ENCODE measurements at regions not wholly inside any gene's neighbourhood (a gene's known extent, or its start where the extent isn't known, plus 50 kb on each side); places are given as distances from the start of the nearest gene placed in this dataset.

DNA sequence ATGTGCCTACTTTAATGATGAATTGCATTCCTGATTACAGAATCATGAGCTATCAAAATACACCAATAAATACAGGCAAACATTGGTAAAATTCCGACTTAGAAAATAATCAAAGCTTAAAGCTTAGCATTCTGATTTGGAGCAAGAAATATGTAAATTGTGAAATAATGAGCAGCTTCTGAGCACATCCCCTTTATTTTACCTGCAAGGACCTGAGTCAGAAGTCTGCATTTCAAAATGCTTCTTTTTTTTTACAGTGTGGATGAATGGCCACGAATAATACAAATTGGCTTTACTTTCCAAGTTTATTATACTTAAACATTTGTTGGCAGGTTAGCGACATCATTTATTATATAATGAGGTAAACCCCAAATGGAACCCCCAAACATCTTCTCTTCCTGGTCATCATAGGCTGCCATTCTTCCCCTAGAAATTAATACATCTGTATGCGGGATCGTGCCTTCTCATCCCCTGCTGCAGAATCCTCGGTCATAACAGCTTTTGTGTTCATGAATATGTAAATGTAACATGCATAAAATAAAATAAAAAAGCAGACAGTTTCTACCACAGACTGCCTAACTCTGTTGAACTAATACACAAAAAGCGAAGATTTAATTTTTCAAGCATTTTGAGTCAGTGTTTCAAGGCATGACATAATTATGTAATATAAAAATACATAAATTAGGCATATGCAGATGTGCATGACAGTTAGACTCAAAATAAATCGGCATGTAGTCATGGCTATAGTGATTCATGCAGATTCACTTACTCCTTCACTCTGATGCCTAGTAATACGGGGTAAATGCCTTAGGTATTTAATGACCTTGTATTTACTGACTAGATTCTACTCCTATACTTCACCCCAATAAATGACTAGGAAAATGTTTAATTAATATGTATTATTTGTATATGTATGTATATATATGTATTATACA, 339.7 kb downstream of the USP25 start:
- Mint-ChIP-seq H3K36me3 (no peaks in the 10 kb centered on the region), H3K4me1 (ENCODE audit: low read depth) (no peaks in the 10 kb centered on the region), H3K4me3 (no peak overlapping the region), H3K27ac (no peak overlapping the region), H3K9me3 (no peaks in the 10 kb centered on the region), H3K27me3 (peaks cover 2% of the 10 kb centered on the region)
- no peak for DNase-seq
- ChIA-PET POLR2A (no interaction called here), CTCF (no interaction called here)
- intact Hi-C loops (cut with micrococcal nuclease) = no loop called here

DNA sequence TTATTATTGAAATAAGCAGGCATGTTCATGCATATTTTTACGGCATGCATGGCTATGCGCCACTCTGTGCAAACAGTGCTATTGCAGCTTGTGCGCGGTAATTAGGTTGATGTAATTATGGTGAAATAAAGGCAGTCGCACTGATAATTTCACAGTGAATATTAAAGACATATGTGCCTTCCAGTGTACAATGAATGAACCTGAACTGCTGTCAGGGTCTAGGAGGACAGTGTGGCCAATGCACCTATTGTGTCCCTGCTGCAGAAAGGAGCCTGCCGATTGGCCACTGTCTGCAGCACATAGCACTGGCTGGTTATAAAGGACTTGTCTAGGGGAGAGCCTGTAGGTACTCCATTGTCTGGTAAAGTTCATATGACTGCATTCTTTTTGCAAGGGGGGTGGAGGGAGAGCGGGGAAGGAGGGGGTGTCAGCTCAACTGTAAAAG, 340.4 kb downstream of the USP25 start:
- no peak overlapping the region for H3K27ac Mint-ChIP-seq
- intact Hi-C loops (cut with micrococcal nuclease) = no loop called here
- peaks cover 2% of the 10 kb centered on the region for H3K27me3 Mint-ChIP-seq
- POLR2A ChIA-PET = no interaction called here
- H3K9me3 Mint-ChIP-seq = no peaks in the 10 kb centered on the region
- no peaks in the 10 kb centered on the region for H3K36me3 Mint-ChIP-seq
- no peaks in the 10 kb centered on the region for H3K4me1 Mint-ChIP-seq (ENCODE audit: low read depth)
- CTCF ChIA-PET = interaction anchor here (0.6 kb wide), 1 partner anchor 345 kb away, joined by 3 read pairs; no protein-coding TSS in a partner anchor
- no peak overlapping the region for H3K4me3 Mint-ChIP-seq
- DNase-seq = no peak

DNA sequence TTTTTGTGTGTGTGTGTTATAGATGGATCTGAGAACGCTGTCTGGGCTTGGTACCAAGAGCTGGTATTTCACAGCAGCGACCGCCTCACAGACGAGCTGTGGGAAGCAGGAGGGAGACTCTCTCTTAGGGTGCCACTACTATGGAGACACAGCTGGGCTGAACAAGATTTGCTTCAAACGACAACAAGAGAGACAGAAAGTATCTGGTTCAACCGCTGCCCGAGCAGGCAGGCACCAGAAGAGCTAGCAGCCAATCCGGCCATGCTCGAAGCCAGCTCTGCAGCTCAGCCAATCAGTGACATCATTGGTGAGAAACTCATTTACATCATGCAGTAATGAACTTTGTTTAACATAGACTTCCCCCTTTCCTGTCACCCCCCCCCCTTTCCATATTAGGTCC, 341.3 kb downstream of the USP25 start:
- Mint-ChIP-seq H3K36me3 (no peaks in the 10 kb centered on the region), H3K27ac (no peak overlapping the region), H3K9me3 (no peaks in the 10 kb centered on the region), H3K27me3 (peaks cover 2% of the 10 kb centered on the region), H3K4me3 (no peak overlapping the region), H3K4me1 (ENCODE audit: low read depth) (no peaks in the 10 kb centered on the region)
- ChIA-PET POLR2A (no interaction called here), CTCF (interaction anchor here (0.6 kb wide), 1 partner anchor 344 kb away, joined by 3 read pairs; no protein-coding TSS in a partner anchor)
- intact Hi-C loops (cut with micrococcal nuclease) = no loop called here
- DNase-seq = no peak

DNA sequence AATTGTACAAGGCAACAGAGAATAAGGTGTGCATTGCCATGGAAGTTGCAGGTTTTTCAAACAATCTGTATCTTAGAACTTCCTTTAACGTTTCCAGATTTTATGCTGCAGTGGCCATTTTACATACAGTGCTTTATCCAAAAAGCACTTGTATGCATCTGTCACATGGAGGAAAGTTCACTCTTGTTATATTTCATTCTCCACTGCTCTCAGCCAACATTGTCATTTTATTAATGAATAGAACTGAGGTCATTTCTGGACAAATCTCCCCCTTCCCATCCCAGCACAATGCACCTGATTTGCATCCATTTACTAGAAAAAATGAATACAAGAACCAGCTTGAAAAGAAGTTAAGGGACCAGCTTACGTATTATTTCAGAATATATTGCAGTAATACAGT, 342.0 kb downstream of the USP25 start:
- POLR2A ChIA-PET = no interaction called here
- DNase-seq = no peak
- Mint-ChIP-seq H3K36me3 (no peaks in the 10 kb centered on the region), H3K27me3 (peaks cover 2% of the 10 kb centered on the region), H3K4me3 (no peak overlapping the region), H3K9me3 (no peaks in the 10 kb centered on the region), H3K4me1 (ENCODE audit: low read depth) (no peaks in the 10 kb centered on the region), H3K27ac (no peak overlapping the region)
- CTCF ChIA-PET = no interaction called here
- intact Hi-C loops (cut with micrococcal nuclease) = no loop called here

DNA sequence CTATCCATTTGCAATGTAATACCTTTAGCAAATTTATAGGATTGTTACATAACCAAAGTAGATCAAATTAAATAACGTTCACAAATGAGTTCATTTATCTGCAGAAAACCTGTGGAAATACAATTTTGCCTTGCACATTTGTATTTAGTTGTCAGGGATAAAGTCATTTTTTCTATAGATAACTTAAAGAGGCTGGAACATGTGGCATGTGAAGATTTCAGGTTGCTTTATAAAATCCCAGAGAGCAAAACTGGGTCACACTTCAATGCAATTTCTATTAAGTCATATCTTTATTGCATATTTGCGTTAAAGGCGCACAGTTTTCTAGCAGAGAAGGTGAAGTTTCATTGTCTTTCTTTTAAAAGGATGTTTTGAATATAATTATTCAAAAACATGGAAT, 342.4 kb downstream of the USP25 start:
- CTCF ChIA-PET = no interaction called here
- POLR2A ChIA-PET = no interaction called here
- intact Hi-C loops (cut with micrococcal nuclease) = no loop called here
- Mint-ChIP-seq H3K9me3 (no peaks in the 10 kb centered on the region), H3K4me3 (no peak overlapping the region), H3K4me1 (ENCODE audit: low read depth) (no peaks in the 10 kb centered on the region), H3K27ac (no peak overlapping the region), H3K36me3 (no peaks in the 10 kb centered on the region), H3K27me3 (peaks cover 2% of the 10 kb centered on the region)
- no peak for DNase-seq

DNA sequence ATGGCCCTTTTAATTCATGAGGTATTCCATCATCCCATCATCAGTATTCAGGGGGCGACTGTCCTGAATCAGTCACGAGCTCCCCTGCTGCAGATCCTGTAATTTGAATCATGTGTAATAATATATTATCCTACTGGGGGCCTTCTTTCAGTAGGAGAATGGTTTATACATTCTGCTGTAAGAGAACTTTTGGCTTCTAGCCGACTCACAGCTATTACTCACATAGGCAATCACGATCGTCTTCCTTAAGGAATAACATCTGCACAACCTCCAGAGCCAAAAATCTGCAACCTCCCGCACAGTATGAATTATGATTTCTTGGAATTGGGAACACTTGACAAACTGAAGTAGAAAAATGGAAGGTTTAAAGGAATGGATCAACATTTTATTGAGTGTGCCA, 343.0 kb downstream of the USP25 start:
- Mint-ChIP-seq H3K4me3 (no peak overlapping the region), H3K9me3 (no peaks in the 10 kb centered on the region), H3K27me3 (no peaks in the 10 kb centered on the region), H3K36me3 (no peaks in the 10 kb centered on the region), H3K27ac (no peak overlapping the region), H3K4me1 (ENCODE audit: low read depth) (no peaks in the 10 kb centered on the region)
- POLR2A ChIA-PET = no interaction called here
- intact Hi-C loops (cut with micrococcal nuclease) = no loop called here
- CTCF ChIA-PET = no interaction called here
- no peak for DNase-seq

DNA sequence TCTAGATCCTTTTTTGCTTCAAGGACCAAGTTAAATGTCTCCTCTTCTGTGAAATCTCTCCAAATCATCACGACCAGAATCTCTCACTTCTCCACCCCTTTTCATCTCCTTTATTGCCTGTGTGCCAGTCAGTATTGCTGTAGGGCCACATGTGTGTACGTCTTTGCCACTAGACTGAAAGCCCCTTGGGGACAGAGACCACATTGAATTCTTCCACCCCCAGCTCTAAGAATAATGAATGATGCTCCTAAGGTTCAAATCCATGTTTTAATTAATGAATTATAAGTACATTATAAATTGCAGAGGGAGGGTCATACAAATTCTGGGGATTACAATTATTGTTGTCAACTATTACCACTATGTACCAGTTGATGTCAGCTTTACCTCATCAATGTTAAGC, 343.8 kb downstream of the USP25 start:
- Mint-ChIP-seq H3K36me3 (no peaks in the 10 kb centered on the region), H3K27me3 (no peaks in the 10 kb centered on the region), H3K4me3 (no peak overlapping the region), H3K9me3 (no peaks in the 10 kb centered on the region), H3K27ac (no peak overlapping the region), H3K4me1 (ENCODE audit: low read depth) (no peaks in the 10 kb centered on the region)
- CTCF ChIA-PET = no interaction called here
- intact Hi-C loops (cut with micrococcal nuclease) = no loop called here
- no peak for DNase-seq
- POLR2A ChIA-PET = no interaction called here

DNA sequence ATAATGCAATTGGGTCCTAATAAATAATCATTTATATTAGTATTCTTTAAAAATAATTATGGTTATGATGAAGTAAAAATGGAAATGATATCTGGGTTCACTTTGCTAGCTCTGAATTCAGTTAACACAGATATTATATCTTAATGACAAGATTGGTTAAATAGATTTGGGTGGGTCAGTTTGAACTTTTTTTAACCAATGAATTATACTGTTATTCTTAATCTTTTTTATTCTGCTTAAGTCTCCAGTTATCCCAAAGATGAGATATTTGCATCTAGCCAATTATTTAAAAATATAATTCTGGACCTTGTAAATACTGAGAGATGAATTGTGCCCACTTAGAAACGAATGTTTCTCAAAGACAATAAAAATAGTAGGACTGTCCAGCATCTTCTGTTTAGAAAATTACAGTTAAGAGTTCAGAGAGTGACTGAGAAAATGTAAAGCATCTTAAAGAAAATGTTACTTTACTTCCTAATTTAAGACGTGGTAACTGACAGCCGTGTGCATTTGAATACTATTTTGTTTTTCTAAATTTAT, 345.2 kb downstream of the USP25 start:
- no peaks in the 10 kb centered on the region for H3K36me3 Mint-ChIP-seq
- ChIA-PET POLR2A (no interaction called here), CTCF (no interaction called here)
- H3K4me3 Mint-ChIP-seq = no peak overlapping the region
- H3K27ac Mint-ChIP-seq = no peak overlapping the region
- intact Hi-C loops (cut with micrococcal nuclease) = no loop called here
- no peaks in the 10 kb centered on the region for H3K27me3 Mint-ChIP-seq
- no peaks in the 10 kb centered on the region for H3K4me1 Mint-ChIP-seq (ENCODE audit: low read depth)
- DNase-seq = no peak
- no peaks in the 10 kb centered on the region for H3K9me3 Mint-ChIP-seq

DNA sequence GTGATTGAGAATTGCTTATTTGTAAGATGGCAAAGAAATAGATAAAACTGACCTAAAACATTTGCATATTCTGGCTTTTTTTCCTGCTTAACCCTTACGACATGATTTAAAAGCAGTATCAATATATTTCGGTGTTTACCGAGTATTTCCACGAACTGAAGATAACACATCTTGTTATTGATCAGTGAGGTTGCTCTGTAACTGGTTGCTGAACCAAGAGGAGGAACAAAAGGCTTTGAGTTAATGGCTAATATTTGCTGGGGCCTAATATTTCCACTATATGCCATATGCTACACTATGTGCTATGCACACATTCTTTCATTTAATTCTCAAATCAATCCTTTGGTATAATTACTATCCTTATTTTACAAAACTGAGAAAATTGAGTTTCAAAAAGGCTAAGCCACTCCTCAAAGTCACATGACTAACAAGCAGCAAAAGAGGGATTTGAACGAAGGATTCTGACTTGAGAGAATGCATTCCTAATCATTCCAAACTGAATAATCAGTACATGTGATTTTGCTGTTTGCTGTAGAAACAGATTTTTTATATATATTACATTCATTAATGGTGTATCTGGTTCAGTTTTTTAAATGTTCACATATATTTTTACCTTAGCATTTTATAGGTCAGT, 346.0 kb downstream of the USP25 start:
- intact Hi-C loops (cut with micrococcal nuclease) = no loop called here
- no peak for DNase-seq
- POLR2A ChIA-PET = no interaction called here
- no peaks in the 10 kb centered on the region for H3K36me3 Mint-ChIP-seq
- H3K27me3 Mint-ChIP-seq = no peaks in the 10 kb centered on the region
- no peaks in the 10 kb centered on the region for H3K9me3 Mint-ChIP-seq
- H3K27ac Mint-ChIP-seq = no peak overlapping the region
- CTCF ChIA-PET = no interaction called here
- H3K4me3 Mint-ChIP-seq = no peak overlapping the region
- no peaks in the 10 kb centered on the region for H3K4me1 Mint-ChIP-seq (ENCODE audit: low read depth)

DNA sequence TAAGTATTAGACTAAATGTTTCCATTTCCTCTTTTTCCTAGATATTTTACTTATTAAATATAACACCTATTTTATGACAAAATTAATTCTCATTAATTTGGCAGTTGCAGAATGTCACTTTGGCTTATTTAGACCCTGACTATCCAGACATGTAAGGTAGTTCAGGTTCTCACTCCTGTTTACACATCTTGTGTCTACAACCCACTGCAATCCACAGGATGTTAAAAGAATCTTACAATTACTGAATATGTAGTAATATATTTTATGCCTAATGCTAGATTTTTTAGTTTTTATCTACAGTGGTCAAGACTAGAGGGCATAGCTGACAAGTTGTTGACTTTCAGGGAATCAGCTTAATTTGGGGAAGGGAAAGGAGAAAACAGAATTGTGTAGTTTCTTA, 346.7 kb downstream of the USP25 start:
- CTCF ChIA-PET = no interaction called here
- POLR2A ChIA-PET = no interaction called here
- intact Hi-C loops (cut with micrococcal nuclease) = no loop called here

DNA sequence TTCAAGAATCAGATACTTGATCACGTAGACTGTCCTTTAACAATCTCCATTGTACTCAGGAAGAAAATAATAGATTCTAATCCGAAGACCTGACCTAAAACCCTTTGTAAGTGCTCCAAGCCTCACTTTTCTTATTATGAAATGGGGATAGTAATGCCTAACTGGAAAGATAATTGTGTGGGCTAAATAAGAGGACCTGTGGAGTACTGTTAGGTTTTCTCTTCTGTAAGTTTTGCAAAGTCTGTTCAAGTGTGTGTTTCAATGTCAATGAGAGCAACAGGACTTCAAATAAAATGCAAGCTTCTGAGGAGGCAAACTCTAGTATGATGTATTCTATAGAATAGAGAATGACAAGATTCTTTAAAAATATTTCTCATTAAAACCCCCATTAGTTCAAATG, 348.6 kb downstream of the USP25 start:
- no peak overlapping the region for H3K27ac Mint-ChIP-seq
- intact Hi-C loops (cut with micrococcal nuclease) = no loop called here
- H3K4me3 Mint-ChIP-seq = no peak overlapping the region
- no peak for DNase-seq
- H3K27me3 Mint-ChIP-seq = no peaks in the 10 kb centered on the region
- POLR2A ChIA-PET = no interaction called here
- no peaks in the 10 kb centered on the region for H3K36me3 Mint-ChIP-seq
- no peaks in the 10 kb centered on the region for H3K9me3 Mint-ChIP-seq
- CTCF ChIA-PET = interaction anchor here (0.7 kb wide), 1 partner anchor 12 kb away, joined by 3 read pairs; no protein-coding TSS in a partner anchor
- no peaks in the 10 kb centered on the region for H3K4me1 Mint-ChIP-seq (ENCODE audit: low read depth)

More for the DNA sequence above, 346.7 kb downstream of the USP25 start:
- no peak for DNase-seq
- no peak overlapping the region for H3K4me3 Mint-ChIP-seq
- no peaks in the 10 kb centered on the region for H3K4me1 Mint-ChIP-seq (ENCODE audit: low read depth)
- H3K9me3 Mint-ChIP-seq = no peaks in the 10 kb centered on the region
- no peaks in the 10 kb centered on the region for H3K36me3 Mint-ChIP-seq
- no peak overlapping the region for H3K27ac Mint-ChIP-seq
- no peaks in the 10 kb centered on the region for H3K27me3 Mint-ChIP-seq

DNA sequence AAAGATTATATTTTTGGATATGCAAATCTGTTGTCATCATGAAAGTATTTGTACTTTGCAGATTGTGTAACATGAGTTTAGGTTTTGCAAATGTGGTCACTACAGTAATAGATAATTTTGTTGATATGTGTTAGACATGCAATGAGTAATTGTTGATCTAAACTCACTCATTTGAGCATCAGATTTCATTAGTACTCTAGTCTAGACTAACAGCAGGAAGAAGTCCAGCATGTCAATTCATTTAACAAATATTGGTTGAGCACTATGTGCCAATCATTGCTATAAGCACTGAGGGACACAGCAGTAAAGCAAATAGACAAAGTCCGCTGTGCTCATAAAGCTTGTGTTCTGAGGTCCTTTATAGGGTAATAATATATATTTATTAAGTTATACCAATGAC, 350.0 kb downstream of the USP25 start:
- H3K4me1 Mint-ChIP-seq (ENCODE audit: low read depth) = no peaks in the 10 kb centered on the region
- no peak overlapping the region for H3K4me3 Mint-ChIP-seq
- H3K27me3 Mint-ChIP-seq = no peaks in the 10 kb centered on the region
- intact Hi-C loops (cut with micrococcal nuclease) = no loop called here
- no peak overlapping the region for H3K27ac Mint-ChIP-seq
- H3K36me3 Mint-ChIP-seq = no peaks in the 10 kb centered on the region
- ChIA-PET POLR2A (no interaction called here), CTCF (no interaction called here)
- H3K9me3 Mint-ChIP-seq = no peaks in the 10 kb centered on the region
- DNase-seq = no peak

DNA sequence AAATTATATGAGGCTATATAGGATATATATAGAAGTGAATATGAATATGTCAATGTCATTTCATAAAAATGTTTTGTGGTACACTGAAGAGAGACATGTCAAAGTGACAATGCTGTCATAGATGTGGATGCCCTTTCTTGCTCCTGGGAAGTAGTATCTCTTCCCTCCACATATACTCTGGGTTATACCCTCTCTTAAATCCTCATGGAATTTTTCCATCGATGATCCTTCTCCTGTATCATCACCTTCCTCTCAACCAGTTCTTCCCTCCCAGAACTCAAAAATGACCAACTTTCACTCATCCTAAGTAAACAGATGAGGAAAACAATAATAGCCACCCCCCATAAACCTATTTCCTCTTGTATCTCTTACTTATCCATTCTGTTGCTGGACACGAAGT, 351.5 kb downstream of the USP25 start:
- no peak for DNase-seq
- no peaks in the 10 kb centered on the region for H3K9me3 Mint-ChIP-seq
- no peak overlapping the region for H3K27ac Mint-ChIP-seq
- CTCF ChIA-PET = interaction anchor here (0.5 to 1.2 kb wide), 3 partner anchors 30 to 249 kb away, joined by 3 to 10 read pairs (median 3); no protein-coding TSS in a partner anchor
- no peaks in the 10 kb centered on the region for H3K36me3 Mint-ChIP-seq
- H3K4me1 Mint-ChIP-seq (ENCODE audit: low read depth) = no peaks in the 10 kb centered on the region
- intact Hi-C loops (cut with micrococcal nuclease) = no loop called here
- POLR2A ChIA-PET = no interaction called here
- no peak overlapping the region for H3K4me3 Mint-ChIP-seq
- no peaks in the 10 kb centered on the region for H3K27me3 Mint-ChIP-seq

Data from activated CD4-positive, alpha-beta memory T cell treated with anti-CD3 and anti-CD28 coated beads for 36 hours (primary cell).